H9 (cell line): ENCODE measurements at regions not wholly inside any gene's neighbourhood (a gene's known extent, or its start where the extent isn't known, plus 50 kb on each side); places are given as distances from the start of the nearest gene placed in this dataset.

ENCODE experiments used
- DNase-seq: peaks from one replicate; pipeline ENCODE4 v3.0.0-alpha.2; 2017
- H2AFZ ChIP-seq: one replicate; pipeline ENCODE4 v1.6.1; 2013; ENCODE audit warnings: mild to moderate bottlenecking, low read length, control low read depth, moderate library complexity
- H2AK5ac ChIP-seq: 2 replicates; pipeline ENCODE4 v1.6.1; 2013; ENCODE audit warnings: low read length, control low read depth, mixed read lengths; ENCODE audit not compliant: insufficient read length
- H2BK120ac ChIP-seq: one replicate; pipeline ENCODE4 v1.6.1; 2013; ENCODE audit warnings: low read depth, mild to moderate bottlenecking, low read length, control low read depth, inconsistent platforms; ENCODE audit not compliant: poor library complexity, severe bottlenecking
- H2BK12ac ChIP-seq: 2 replicates; pipeline ENCODE4 v1.6.1; 2013; ENCODE audit warnings: low read length, control low read depth, mixed read lengths, low read depth; ENCODE audit not compliant: insufficient read length
- H2BK15ac ChIP-seq: 2 replicates; pipeline ENCODE4 v1.6.1; 2013; ENCODE audit warnings: low read depth, low read length, control low read depth
- H2BK20ac ChIP-seq: one replicate; pipeline ENCODE4 v1.6.1; 2013; ENCODE audit warnings: low read depth, mild to moderate bottlenecking, low read length, control low read depth, inconsistent platforms; ENCODE audit not compliant: poor library complexity, severe bottlenecking
- H2BK5ac ChIP-seq: 2 replicates; pipeline ENCODE4 v1.6.1; 2013; ENCODE audit warnings: low read length, control low read depth, mixed read lengths; ENCODE audit not compliant: insufficient read length
- H3K14ac ChIP-seq: 2 replicates; pipeline ENCODE4 v1.6.1; 2013; ENCODE audit warnings: low read length, control low read depth; ENCODE audit not compliant: insufficient read depth
- H3K18ac ChIP-seq: 2 replicates; pipeline ENCODE4 v1.6.1; 2013; ENCODE audit warnings: low read depth, mild to moderate bottlenecking, mixed read lengths, low read length, control low read depth; ENCODE audit not compliant: insufficient read length
- H3K23ac ChIP-seq: 2 replicates; pipeline ENCODE4 v1.6.1; 2013; ENCODE audit warnings: low read length, control low read depth, mixed read lengths, low read depth; ENCODE audit not compliant: insufficient read length
- H3K23me2 ChIP-seq: 2 replicates; pipeline ENCODE4 v1.6.1; 2013; ENCODE audit warnings: low read depth, mild to moderate bottlenecking, mixed read lengths, low read length, control low read depth; ENCODE audit not compliant: insufficient read length, poor library complexity, severe bottlenecking
- H3K27ac ChIP-seq: 2 replicates; pipeline ENCODE4 v1.5.1; 2013; ENCODE audit warnings: low read length, control low read depth, mixed read lengths, low read depth; ENCODE audit not compliant: insufficient read length
- H3K27me3 ChIP-seq: 2 replicates; pipeline ENCODE4 v1.6.1; 2013; ENCODE audit warnings: low read length, control low read depth, inconsistent platforms; ENCODE audit not compliant: insufficient read depth
- H3K4ac ChIP-seq: 2 replicates; pipeline ENCODE4 v1.6.1; 2013; ENCODE audit warnings: low read depth, mild to moderate bottlenecking, control low read depth, inconsistent platforms, low read length, moderate library complexity
- H3K4me1 ChIP-seq: 2 replicates; pipeline ENCODE4 v1.6.1; 2013; ENCODE audit warnings: low read length, control low read depth, inconsistent platforms; ENCODE audit not compliant: insufficient read depth
- H3K4me2 ChIP-seq: 2 replicates; pipeline ENCODE4 v1.6.1; 2013; ENCODE audit warnings: low read length, control low read depth, mixed read lengths; ENCODE audit not compliant: insufficient read length, insufficient read depth
- H3K56ac ChIP-seq: 2 replicates; pipeline ENCODE4 v1.6.1; 2013; ENCODE audit warnings: low read depth, mild to moderate bottlenecking, mixed read lengths, low read length, control low read depth; ENCODE audit not compliant: insufficient read length
- H3K79me1 ChIP-seq: 2 replicates; pipeline ENCODE4 v1.6.1; 2013; ENCODE audit warnings: low read depth, mild to moderate bottlenecking, moderate library complexity, low read length, control low read depth, inconsistent platforms; ENCODE audit not compliant: insufficient read depth, poor library complexity, severe bottlenecking
- H3K79me2 ChIP-seq: 2 replicates; pipeline ENCODE4 v1.6.1; 2013; ENCODE audit warnings: low read length, control low read depth, inconsistent platforms; ENCODE audit not compliant: insufficient read depth
- H3K9ac ChIP-seq: 2 replicates; pipeline ENCODE4 v1.6.1; 2013; ENCODE audit warnings: low read length, control low read depth, mixed read lengths; ENCODE audit not compliant: insufficient read length; ENCODE audit errors: extremely low read depth
- H3K9me3 ChIP-seq: one replicate; pipeline ENCODE4 v1.6.1; 2013; ENCODE audit warnings: low read depth, low read length, inconsistent platforms; ENCODE audit not compliant: control insufficient read depth
- H3T11ph ChIP-seq: one replicate; pipeline ENCODE4 v1.6.1; 2013; ENCODE audit warnings: mild to moderate bottlenecking, low read length, control low read depth, inconsistent platforms
- H4K20me1 ChIP-seq: one replicate; pipeline ENCODE4 v1.6.1; 2013; ENCODE audit not compliant: control insufficient read depth, insufficient read length, insufficient read depth
- H4K5ac ChIP-seq: 2 replicates; pipeline ENCODE4 v1.6.1; 2013; ENCODE audit warnings: low read depth, mild to moderate bottlenecking, mixed read lengths, low read length, control low read depth; ENCODE audit not compliant: insufficient read length
- H4K8ac ChIP-seq: replicated peaks from 2 replicates; pipeline ENCODE4 v1.6.1; 2013; ENCODE audit warnings: low read length, control low read depth, mixed read lengths, low read depth; ENCODE audit not compliant: insufficient read length
- H4K91ac ChIP-seq: 2 replicates; pipeline ENCODE4 v1.6.1; 2013; ENCODE audit warnings: low read depth, mild to moderate bottlenecking, moderate library complexity, mixed read lengths, low read length, control low read depth; ENCODE audit not compliant: insufficient read length
- H3K27ac Mint-ChIP-seq, 3 experiments: 2 replicates in 2 of 3; 3 replicates in 1 of 3; pipeline ENCODE4 v1.8.0; 2020 to 2021; ENCODE audit warnings: mixed read lengths in 3 of 3, mild to moderate bottlenecking in 1 of 3, moderate library complexity in 1 of 3
- H3K27me3 Mint-ChIP-seq: 2 replicates; pipeline ENCODE4 v1.8.0; 2021; ENCODE audit warnings: low read depth, mild to moderate bottlenecking, moderate library complexity, mixed read lengths
- H3K36me3 Mint-ChIP-seq, 3 experiments: 2 replicates in 2 of 3; 3 replicates in 1 of 3; pipeline ENCODE4 v1.8.0; 2020 to 2021; ENCODE audit warnings: low read depth in 3 of 3, mixed read lengths in 3 of 3; ENCODE audit not compliant: insufficient read depth in 1 of 3
- H3K4me1 Mint-ChIP-seq, 2 experiments: 2 replicates each; pipeline ENCODE4 v1.8.0; 2020; ENCODE audit warnings: mixed read lengths in 2 of 2
- H3K4me3 Mint-ChIP-seq, 2 experiments: 2 replicates in 1 of 2; 3 replicates in 1 of 2; pipeline ENCODE4 v1.8.0; 2020 to 2021; ENCODE audit warnings: mild to moderate bottlenecking in 2 of 2, mixed read lengths in 2 of 2, moderate library complexity in 1 of 2
- H3K9me3 Mint-ChIP-seq, 2 experiments: 2 replicates in 1 of 2; 3 replicates in 1 of 2; pipeline ENCODE4 v1.8.0; 2020; ENCODE audit warnings: mild to moderate bottlenecking in 2 of 2, mixed read lengths in 2 of 2, moderate library complexity in 1 of 2
- CTCF ChIP-seq: fragments of 200-600 bp; sonication (generic); conservative IDR thresholded peaks from 3 replicates; pipeline ENCODE4 v1.8.0; 2021; ENCODE audit warnings: antibody characterized with exemption, mild to moderate bottlenecking
- WGBS: extraction: QIAGEN DNeasy Blood & Tissue Kit; methylation state at CpG from one replicate; pipeline ENCODE4 v1.1.7; 2013; ENCODE audit warnings: missing lambda C conversion rate, low lambda C conversion rate, mixed read lengths; ENCODE audit not compliant: insufficient read length; ENCODE audit errors: extremely low coverage; 5-methylcytosine and 5-hydroxymethylcytosine counted together

- no peak overlapping the region for H3K27ac Mint-ChIP-seq
- H3K14ac ChIP-seq: no peak overlapping the region
Observed at GRCh38 chr10:64312876-64313275, 791.7 kb downstream of the REEP3 start.

More at GRCh38 chr10:64312876-64313275, 791.7 kb downstream of the REEP3 start:
- Mint-ChIP-seq H3K9me3 (no peaks in the 10 kb centered on the region), H3K4me1 (no peaks in the 10 kb centered on the region), H3K27me3 (no peaks in the 10 kb centered on the region), H3K4me3 (no peak overlapping the region), H3K36me3 (no peaks in the 10 kb centered on the region)
- Histone ChIP-seq H3K79me2 (no peaks in the 10 kb centered on the region), H3K4me1 (no peaks in the 10 kb centered on the region), H3K23me2 (no peaks in the 10 kb centered on the region), H4K91ac (no peak overlapping the region), H3K27ac (no peak overlapping the region), H3K56ac (no peak overlapping the region), H2BK20ac (no peak overlapping the region), H3K23ac (no peak overlapping the region), H3K79me1 (no peaks in the 10 kb centered on the region), H3K4ac (no peak overlapping the region), H2BK120ac (no peak overlapping the region), H3K9ac (no peak overlapping the region), H3K9me3 (no peaks in the 10 kb centered on the region), H2AK5ac (no peak overlapping the region), H3K27me3 (no peaks in the 10 kb centered on the region), H4K8ac (no peak overlapping the region), H4K20me1 (no peaks in the 10 kb centered on the region), H3T11ph (no peak overlapping the region), H3K18ac (no peak overlapping the region), H4K5ac (no peak overlapping the region), H2BK5ac (no peak overlapping the region), H2BK12ac (no peak overlapping the region), H2AFZ (no peak overlapping the region), H2BK15ac (no peak overlapping the region), H3K4me2 (no peak overlapping the region)
- no peak for DNase-seq
- TF ChIP-seq CTCF: no peak
- WGBS: no CpG with 5 or more reads among the region's 5 CpGs
